ENCODE measurements at regions not wholly inside any gene's neighbourhood (a gene's known extent, or its start where the extent isn't known, plus 50 kb on each side); places are given as distances from the start of the nearest gene placed in this dataset.

DNA sequence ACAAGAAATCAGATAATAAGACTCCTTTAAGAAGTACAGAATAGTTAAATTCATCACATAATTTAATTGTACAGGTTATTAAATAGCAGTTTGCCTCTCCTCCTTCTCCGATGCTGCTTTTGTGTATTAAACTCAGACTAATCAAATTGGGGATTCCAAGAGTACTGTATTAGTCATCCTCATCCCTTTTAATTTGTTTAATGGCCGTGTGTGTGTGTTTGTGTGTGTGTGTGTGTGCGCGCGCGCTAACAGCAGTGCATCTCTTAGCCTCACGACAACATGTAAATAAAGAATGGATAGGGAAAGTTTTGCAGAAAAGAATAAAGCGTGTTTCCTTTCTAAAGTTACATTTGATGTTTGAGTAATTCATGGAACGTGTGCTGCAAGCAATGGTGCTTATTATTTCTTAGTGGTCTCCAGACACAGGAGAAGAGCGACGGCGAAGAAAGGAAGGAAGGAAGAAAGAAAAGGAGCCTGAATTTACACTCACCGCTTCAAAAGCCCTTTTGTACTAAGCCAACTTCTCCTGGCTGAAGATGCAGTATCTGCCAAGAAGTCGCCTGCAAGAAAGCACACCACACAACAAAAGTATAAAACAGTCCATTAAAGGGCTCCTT lies 220.3 kb downstream of the ASCL1 start:
- TF ChIP-seq, protein P1, sequence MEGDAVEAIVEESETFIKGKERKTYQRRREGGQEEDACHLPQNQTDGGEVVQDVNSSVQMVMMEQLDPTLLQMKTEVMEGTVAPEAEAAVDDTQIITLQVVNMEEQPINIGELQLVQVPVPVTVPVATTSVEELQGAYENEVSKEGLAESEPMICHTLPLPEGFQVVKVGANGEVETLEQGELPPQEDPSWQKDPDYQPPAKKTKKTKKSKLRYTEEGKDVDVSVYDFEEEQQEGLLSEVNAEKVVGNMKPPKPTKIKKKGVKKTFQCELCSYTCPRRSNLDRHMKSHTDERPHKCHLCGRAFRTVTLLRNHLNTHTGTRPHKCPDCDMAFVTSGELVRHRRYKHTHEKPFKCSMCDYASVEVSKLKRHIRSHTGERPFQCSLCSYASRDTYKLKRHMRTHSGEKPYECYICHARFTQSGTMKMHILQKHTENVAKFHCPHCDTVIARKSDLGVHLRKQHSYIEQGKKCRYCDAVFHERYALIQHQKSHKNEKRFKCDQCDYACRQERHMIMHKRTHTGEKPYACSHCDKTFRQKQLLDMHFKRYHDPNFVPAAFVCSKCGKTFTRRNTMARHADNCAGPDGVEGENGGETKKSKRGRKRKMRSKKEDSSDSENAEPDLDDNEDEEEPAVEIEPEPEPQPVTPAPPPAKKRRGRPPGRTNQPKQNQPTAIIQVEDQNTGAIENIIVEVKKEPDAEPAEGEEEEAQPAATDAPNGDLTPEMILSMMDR (IDR thresholded peaks at IDR 0.05; ENCODE audit: low read depth, low read length), result no peak
- TF ChIP-seq EZH2phosphoT487 (IDR thresholded peaks at IDR 0.05; ENCODE audit: low read depth), result no peak

All from OCI-LY3 (cell line).